B cell (primary cell): ENCODE measurements at regions not wholly inside any gene's neighbourhood (a gene's known extent, or its start where the extent isn't known, plus 50 kb on each side); places are given as distances from the start of the nearest gene placed in this dataset.

Experiments
- EZH2 ChIP-seq: IDR thresholded peaks from 2 replicates; pipeline ENCODE4 v1.6.1; 2012; ENCODE audit warnings: borderline replicate concordance, low read depth, mild to moderate bottlenecking, moderate library complexity, low read length; ENCODE audit not compliant: insufficient read depth, poor library complexity, severe bottlenecking
- TF ChIP-seq, protein P1 (sequence below): fragments of 200-600 bp; IDR thresholded peaks from one replicate; pipeline ENCODE4 v1.8.0; 2022; ENCODE audit warnings: antibody characterized with exemption, mild to moderate bottlenecking

DNA sequence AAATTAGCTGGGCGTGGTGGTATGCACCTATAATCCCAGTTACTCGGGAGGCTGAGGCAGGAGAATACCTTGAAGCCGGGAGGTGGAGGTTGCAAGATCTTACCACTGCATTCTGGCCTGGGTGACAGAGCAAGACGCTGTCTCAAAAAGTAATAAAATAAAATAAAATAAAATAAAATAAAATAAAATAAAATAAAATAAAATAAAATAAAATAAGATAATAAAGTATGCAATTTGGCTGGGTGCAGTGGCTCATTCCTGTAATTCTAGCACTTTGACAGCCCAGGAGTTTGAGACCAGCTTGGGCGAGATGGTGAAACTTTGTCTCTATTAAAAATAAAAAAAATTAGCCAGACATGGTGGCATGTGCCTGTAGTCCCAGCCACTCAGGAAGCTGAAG lies 85.6 kb upstream of the XPO1 start:
- TF ChIP-seq, protein P1, sequence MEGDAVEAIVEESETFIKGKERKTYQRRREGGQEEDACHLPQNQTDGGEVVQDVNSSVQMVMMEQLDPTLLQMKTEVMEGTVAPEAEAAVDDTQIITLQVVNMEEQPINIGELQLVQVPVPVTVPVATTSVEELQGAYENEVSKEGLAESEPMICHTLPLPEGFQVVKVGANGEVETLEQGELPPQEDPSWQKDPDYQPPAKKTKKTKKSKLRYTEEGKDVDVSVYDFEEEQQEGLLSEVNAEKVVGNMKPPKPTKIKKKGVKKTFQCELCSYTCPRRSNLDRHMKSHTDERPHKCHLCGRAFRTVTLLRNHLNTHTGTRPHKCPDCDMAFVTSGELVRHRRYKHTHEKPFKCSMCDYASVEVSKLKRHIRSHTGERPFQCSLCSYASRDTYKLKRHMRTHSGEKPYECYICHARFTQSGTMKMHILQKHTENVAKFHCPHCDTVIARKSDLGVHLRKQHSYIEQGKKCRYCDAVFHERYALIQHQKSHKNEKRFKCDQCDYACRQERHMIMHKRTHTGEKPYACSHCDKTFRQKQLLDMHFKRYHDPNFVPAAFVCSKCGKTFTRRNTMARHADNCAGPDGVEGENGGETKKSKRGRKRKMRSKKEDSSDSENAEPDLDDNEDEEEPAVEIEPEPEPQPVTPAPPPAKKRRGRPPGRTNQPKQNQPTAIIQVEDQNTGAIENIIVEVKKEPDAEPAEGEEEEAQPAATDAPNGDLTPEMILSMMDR: no peak
- TF ChIP-seq EZH2: no peak
